A673 (cell line): ENCODE measurements at regions not wholly inside any gene's neighbourhood (a gene's known extent, or its start where the extent isn't known, plus 50 kb on each side); places are given as distances from the start of the nearest gene placed in this dataset.

Experiments
- BruUV-seq: library from RNA; stranded (reverse); fragments of 400-500 nt; replicated peaks from 2 replicates; lab custom pipeline; 2021; lab: Mats Ljungman, UMichigan
- CTCF ChIA-PET: fragments of 300-600 bp; sonication (Branson Sonifier 250); formaldehyde crosslinking; loops from one replicate; lab custom pipeline; 2022; ENCODE audit warnings: antibody characterized with exemption; lab: Charles Lee
- POLR2A ChIA-PET: fragments of 300-600 bp; sonication (Branson Sonifier 250); formaldehyde crosslinking; loops from one replicate; lab custom pipeline; 2022; ENCODE audit warnings: antibody characterized with exemption; ENCODE audit not compliant: low non-redundant PET; lab: Charles Lee
- DNase-seq: peaks from one replicate; pipeline ENCODE4 v3.0.0-alpha.2; 2015; ENCODE audit warnings: low spot score
- H3K27ac ChIP-seq: fragments of 200-600 bp; sonication (generic); 2 replicates; pipeline ENCODE4 v1.5.1; 2016; ENCODE audit warnings: mixed run types, low read depth, mild to moderate bottlenecking, mixed read lengths, antibody characterized with exemption, low read length; ENCODE audit not compliant: poor library complexity, severe bottlenecking
- H3K27me3 ChIP-seq: fragments of 200-600 bp; sonication (generic); replicated peaks from 2 replicates; pipeline ENCODE4 v1.6.1; 2017; ENCODE audit warnings: mixed run types, low read depth, mild to moderate bottlenecking, mixed read lengths, antibody characterized with exemption, low read length; ENCODE audit not compliant: insufficient read depth, poor library complexity
- H3K36me3 ChIP-seq: fragments of 200-600 bp; sonication (generic); 2 replicates; pipeline ENCODE4 v1.6.1; 2016; ENCODE audit warnings: mixed run types, mild to moderate bottlenecking, mixed read lengths, antibody characterized with exemption, low read length; ENCODE audit not compliant: insufficient read depth, poor library complexity, severe bottlenecking
- H3K4me1 ChIP-seq: fragments of 200-600 bp; sonication (generic); 2 replicates; pipeline ENCODE4 v1.6.1; 2017; ENCODE audit warnings: mixed run types, mild to moderate bottlenecking, mixed read lengths, antibody characterized with exemption, low read length; ENCODE audit not compliant: insufficient read depth, poor library complexity, severe bottlenecking
- H3K4me3 ChIP-seq: fragments of 200-600 bp; sonication (generic); 2 replicates; pipeline ENCODE4 v1.5.1; 2016; ENCODE audit warnings: low read depth, mixed run types, mild to moderate bottlenecking, mixed read lengths, low read length; ENCODE audit not compliant: poor library complexity, severe bottlenecking
- H3K9me3 ChIP-seq: fragments of 200-600 bp; sonication (generic); 2 replicates; pipeline ENCODE4 v1.6.1; 2016; ENCODE audit warnings: mixed run types, low read depth, mild to moderate bottlenecking, mixed read lengths, antibody characterized with exemption, low read length; ENCODE audit not compliant: poor library complexity, severe bottlenecking
- CTCF ChIP-seq: fragments of 300-800, 200-600 bp; sonication (generic); conservative IDR thresholded peaks from 2 replicates; pipeline ENCODE4 v1.5.1; 2017; ENCODE audit warnings: low read depth, mild to moderate bottlenecking, antibody characterized with exemption, low read length, moderate library complexity, mixed read lengths
- EZH2 ChIP-seq: fragments of 200-600 bp; sonication (generic); IDR thresholded peaks from 2 replicates; pipeline ENCODE4 v1.6.1; 2017; ENCODE audit warnings: borderline replicate concordance, low read depth, mild to moderate bottlenecking, mixed read lengths, antibody characterized with exemption, low read length; ENCODE audit not compliant: poor library complexity, severe bottlenecking
- intact Hi-C: fragments of 100-400 bp; cut with micrococcal nuclease; formaldehyde crosslinking; loops from one replicate; pipeline ENCODE4 v1.10.0; 2022; ENCODE audit not compliant: unreplicated experiment

- Histone ChIP-seq H3K9me3 (no peaks in the 10 kb centered on the region), H3K27me3 (no peaks in the 10 kb centered on the region), H3K4me3 (no peak overlapping the region), H3K4me1 (no peaks in the 10 kb centered on the region), H3K36me3 (no peaks in the 10 kb centered on the region), H3K27ac (no peak overlapping the region)
- POLR2A ChIA-PET: no interaction called here
- DNase-seq: no peak
- intact Hi-C loops: no loop called here
- BruUV-seq: no TSS peak
- TF ChIP-seq EZH2 (no peak), CTCF (no peak)
- CTCF ChIA-PET: no interaction called here
These were observed 67.0 kb upstream of the LSAMP start for GRCh38 chr3:116512281-116512680.

GRCh38 chr3:116512931-116513330 is 67.6 kb upstream of the LSAMP start:
- no TSS peak for BruUV-seq
- CTCF ChIA-PET: no interaction called here
- intact Hi-C loops: no loop called here

GRCh38 chr3:116515973-116516372 is 70.7 kb upstream of the LSAMP start:
- no peaks in the 10 kb centered on the region for H3K36me3 ChIP-seq
- CTCF ChIA-PET: no interaction called here
- no peaks in the 10 kb centered on the region for H3K9me3 ChIP-seq
- no peaks in the 10 kb centered on the region for H3K27me3 ChIP-seq
- POLR2A ChIA-PET: no interaction called here
- no TSS peak for BruUV-seq
- no peaks in the 10 kb centered on the region for H3K4me1 ChIP-seq
- TF ChIP-seq CTCF: no peak
- H3K27ac ChIP-seq: no peak overlapping the region
- H3K4me3 ChIP-seq: no peak overlapping the region
- intact Hi-C loops: no loop called here
- no peak for DNase-seq

More at GRCh38 chr3:116512931-116513330, 67.6 kb upstream of the LSAMP start:
- H3K4me1 ChIP-seq: no peaks in the 10 kb centered on the region
- DNase-seq: no peak
- no peak overlapping the region for H3K27ac ChIP-seq
- POLR2A ChIA-PET: no interaction called here
- no peaks in the 10 kb centered on the region for H3K36me3 ChIP-seq
- H3K4me3 ChIP-seq: no peak overlapping the region
- H3K9me3 ChIP-seq: no peaks in the 10 kb centered on the region
- TF ChIP-seq EZH2 (no peak), CTCF (no peak)
- H3K27me3 ChIP-seq: no peaks in the 10 kb centered on the region
